ENCODE measurements at regions not wholly inside any gene's neighbourhood (a gene's known extent, or its start where the extent isn't known, plus 50 kb on each side); places are given as distances from the start of the nearest gene placed in this dataset.
"Not testable (repeated sequence)": the region's sequence is repeated elsewhere in the genome, so short reads cannot be mapped to it uniquely, and the experiment has no call there.

DNA sequence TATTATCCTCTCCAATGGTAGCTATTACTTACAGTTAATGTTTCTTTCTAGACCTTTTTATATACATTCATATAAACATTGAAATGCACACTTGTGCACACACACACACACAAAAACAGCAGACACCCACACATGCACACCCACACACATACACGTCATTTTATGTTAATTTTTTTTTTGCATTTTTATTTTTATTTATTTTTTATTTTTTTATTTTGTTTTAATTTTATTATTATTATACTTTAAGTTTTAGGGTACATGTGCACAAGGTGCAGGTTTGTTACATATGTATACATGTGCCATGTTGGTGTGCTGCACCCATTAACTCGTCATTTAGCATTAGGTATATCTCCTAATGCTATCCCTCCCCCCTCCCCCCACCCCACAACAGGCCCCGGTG lies 1839.1 kb downstream of the LRRC4C start:
- not testable (repeated sequence) for TF ChIP-seq POLR2A, EP300, POLR2AphosphoS5 (IDR thresholded peaks at IDR 0.05)
- TF ChIP-seq, protein P1, sequence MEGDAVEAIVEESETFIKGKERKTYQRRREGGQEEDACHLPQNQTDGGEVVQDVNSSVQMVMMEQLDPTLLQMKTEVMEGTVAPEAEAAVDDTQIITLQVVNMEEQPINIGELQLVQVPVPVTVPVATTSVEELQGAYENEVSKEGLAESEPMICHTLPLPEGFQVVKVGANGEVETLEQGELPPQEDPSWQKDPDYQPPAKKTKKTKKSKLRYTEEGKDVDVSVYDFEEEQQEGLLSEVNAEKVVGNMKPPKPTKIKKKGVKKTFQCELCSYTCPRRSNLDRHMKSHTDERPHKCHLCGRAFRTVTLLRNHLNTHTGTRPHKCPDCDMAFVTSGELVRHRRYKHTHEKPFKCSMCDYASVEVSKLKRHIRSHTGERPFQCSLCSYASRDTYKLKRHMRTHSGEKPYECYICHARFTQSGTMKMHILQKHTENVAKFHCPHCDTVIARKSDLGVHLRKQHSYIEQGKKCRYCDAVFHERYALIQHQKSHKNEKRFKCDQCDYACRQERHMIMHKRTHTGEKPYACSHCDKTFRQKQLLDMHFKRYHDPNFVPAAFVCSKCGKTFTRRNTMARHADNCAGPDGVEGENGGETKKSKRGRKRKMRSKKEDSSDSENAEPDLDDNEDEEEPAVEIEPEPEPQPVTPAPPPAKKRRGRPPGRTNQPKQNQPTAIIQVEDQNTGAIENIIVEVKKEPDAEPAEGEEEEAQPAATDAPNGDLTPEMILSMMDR (IDR thresholded peaks at IDR 0.05): not testable (repeated sequence)

Measured in upper lobe of left lung (tissue), 4 donors.